GM19351 (cell line): ENCODE measurements at regions not wholly inside any gene's neighbourhood (a gene's known extent, or its start where the extent isn't known, plus 50 kb on each side); places are given as distances from the start of the nearest gene placed in this dataset.

Experiments used
- ATAC-seq: cut with Tn5 transposase; IDR thresholded peaks from one replicate; pipeline ENCODE4 v1.9.1; 2021; ENCODE audit warnings: mild to moderate bottlenecking, moderate library complexity; ENCODE audit not compliant: unreplicated experiment

- ATAC-seq, result no peak
These were observed 149.1 kb upstream of the MOCS1 start for GRCh38 chr6:40083141-40083920.

- no peak for ATAC-seq
These were observed 148.2 kb upstream of the MOCS1 start for GRCh38 chr6:40082278-40083043.

- ATAC-seq, result no peak
These were observed 143.5 kb upstream of the MOCS1 start for GRCh38 chr6:40077736-40078135.

GRCh38 chr6:40077315-40077714, 143.1 kb upstream of the MOCS1 start:
- no peak for ATAC-seq

GRCh38 chr6:40075056-40075590, 140.9 kb upstream of the MOCS1 start:
- ATAC-seq, result no peak

- ATAC-seq, result no peak
These were observed 140.2 kb upstream of the MOCS1 start for GRCh38 chr6:40074306-40075055.

GRCh38 chr6:40066372-40066771, 132.1 kb upstream of the MOCS1 start:
- ATAC-seq, result no peak

- ATAC-seq, result no peak
These were observed 122.6 kb upstream of the MOCS1 start for GRCh38 chr6:40056865-40057264.

- no peak for ATAC-seq
These were observed 120.3 kb upstream of the MOCS1 start for GRCh38 chr6:40054602-40055001.

GRCh38 chr6:40054186-40054585, 119.9 kb upstream of the MOCS1 start:
- no peak for ATAC-seq

GRCh38 chr6:40049128-40049527, 114.9 kb upstream of the MOCS1 start:
- ATAC-seq, result no peak

GRCh38 chr6:40044196-40044595, 109.9 kb upstream of the MOCS1 start:
- no peak for ATAC-seq

- no peak for ATAC-seq
These were observed 108.0 kb upstream of the MOCS1 start for GRCh38 chr6:40042232-40042631.

GRCh38 chr6:40039042-40039441, 104.8 kb upstream of the MOCS1 start:
- ATAC-seq, result no peak

- ATAC-seq, result no peak
These were observed 104.4 kb upstream of the MOCS1 start for GRCh38 chr6:40038626-40039025.

GRCh38 chr6:40037271-40037670, 103.0 kb upstream of the MOCS1 start:
- ATAC-seq, result no peak

GRCh38 chr6:40036186-40036585, 101.9 kb upstream of the MOCS1 start:
- no peak for ATAC-seq

GRCh38 chr6:40028449-40028848, 94.2 kb upstream of the MOCS1 start:
- ATAC-seq, result no peak

- no peak for ATAC-seq
These were observed 88.6 kb upstream of the MOCS1 start for GRCh38 chr6:40022867-40023266.

- ATAC-seq, result no peak
These were observed 85.9 kb upstream of the MOCS1 start for GRCh38 chr6:40020166-40020565.

GRCh38 chr6:40015530-40015929, 81.3 kb upstream of the MOCS1 start:
- ATAC-seq, result no peak
